IMR-90 (cell line): ENCODE measurements at regions not wholly inside any gene's neighbourhood (a gene's known extent, or its start where the extent isn't known, plus 50 kb on each side); places are given as distances from the start of the nearest gene placed in this dataset.

ENCODE experiments used
- ATAC-seq: fragments of 200-7000 bp; cut with Tn5 transposase; 2 replicates; pipeline ENCODE4 v1.9.1; 2020; ENCODE audit warnings: low read depth, mild to moderate bottlenecking, moderate library complexity
- BruUV-seq: library from RNA; stranded (reverse); fragments of 400-500 nt; replicated peaks from 2 replicates; lab custom pipeline; 2021; lab: Mats Ljungman, UMichigan
- CTCF ChIA-PET: fragments of 300-600 bp; formaldehyde crosslinking; extraction: SDS; loops from one replicate; lab custom pipeline; 2021; ENCODE audit warnings: antibody characterized with exemption; lab: Yijun Ruan, JAX
- POLR2A ChIA-PET: fragments of 300-600 bp; sonication (Branson Sonifier 250); formaldehyde crosslinking; loops from one replicate; lab custom pipeline; 2022; ENCODE audit warnings: antibody characterized with exemption; ENCODE audit not compliant: unreplicated experiment; lab: Charles Lee
- DNase-seq: peaks from one replicate; pipeline ENCODE4 v3.0.0; 2013
- H2AFZ ChIP-seq: replicated peaks from 2 replicates; pipeline ENCODE3; 2013; ENCODE audit warnings: low read length, mild to moderate bottlenecking; ENCODE audit not compliant: poor library complexity
- H2AK5ac ChIP-seq: 2 replicates; pipeline ENCODE4 v1.6.1; 2013; ENCODE audit warnings: low read depth, low read length, inconsistent platforms
- H2AK9ac ChIP-seq: replicated peaks from 2 replicates; pipeline ENCODE3; 2013; ENCODE audit warnings: mild to moderate bottlenecking, low read depth, low read length, moderate library complexity; ENCODE audit not compliant: poor library complexity
- H2BK120ac ChIP-seq: 2 replicates; pipeline ENCODE4 v1.6.1; 2013; ENCODE audit warnings: low read depth, low read length, inconsistent platforms
- H2BK15ac ChIP-seq: 3 replicates; pipeline ENCODE4 v1.6.1; 2013; ENCODE audit warnings: low read depth, low read length, inconsistent platforms
- H2BK20ac ChIP-seq: 2 replicates; pipeline ENCODE4 v1.6.1; 2013; ENCODE audit warnings: low read depth, mild to moderate bottlenecking, inconsistent platforms, low read length, moderate library complexity
- H2BK5ac ChIP-seq: 2 replicates; pipeline ENCODE4 v1.6.1; 2013; ENCODE audit warnings: mild to moderate bottlenecking, low read depth, low read length, inconsistent platforms; ENCODE audit not compliant: poor library complexity, severe bottlenecking
- H3K14ac ChIP-seq: replicated peaks from 2 replicates; pipeline ENCODE4 v1.6.1; 2013; ENCODE audit warnings: low read depth, low read length, inconsistent platforms
- H3K18ac ChIP-seq: 2 replicates; pipeline ENCODE4 v1.6.1; 2013; ENCODE audit warnings: low read depth, low read length, control low read depth
- H3K23ac ChIP-seq: 2 replicates; pipeline ENCODE4 v1.6.1; 2013; ENCODE audit warnings: low read depth, low read length, inconsistent platforms
- H3K27ac ChIP-seq: 2 replicates; pipeline ENCODE4 v1.5.1; 2013; ENCODE audit warnings: mild to moderate bottlenecking, control low read depth, low read length; ENCODE audit not compliant: insufficient read depth
- H3K27me3 ChIP-seq: 2 replicates; pipeline ENCODE4 v1.6.1; 2013; ENCODE audit warnings: low read length; ENCODE audit not compliant: control insufficient read depth, insufficient read depth
- H3K36me3 ChIP-seq: 2 replicates; pipeline ENCODE4 v1.6.1; 2013; ENCODE audit warnings: low read length, mixed read lengths; ENCODE audit not compliant: control insufficient read depth, insufficient read depth
- H3K4ac ChIP-seq: 2 replicates; pipeline ENCODE4 v1.6.1; 2013; ENCODE audit warnings: low read depth, low read length, inconsistent platforms
- H3K4me1 ChIP-seq: 2 replicates; pipeline ENCODE4 v1.6.1; 2013; ENCODE audit warnings: low read length, mixed read lengths; ENCODE audit not compliant: control insufficient read depth, insufficient read depth
- H3K4me2 ChIP-seq: 2 replicates; pipeline ENCODE4 v1.6.1; 2013; ENCODE audit warnings: low read depth, mild to moderate bottlenecking, control low read depth, low read length, moderate library complexity
- H3K4me3 ChIP-seq: 2 replicates; pipeline ENCODE4 v1.5.1; 2013; ENCODE audit warnings: low read depth, mild to moderate bottlenecking, control low read depth, low read length, moderate library complexity; ENCODE audit not compliant: insufficient read depth
- H3K56ac ChIP-seq: 2 replicates; pipeline ENCODE4 v1.6.1; 2013; ENCODE audit warnings: low read length, inconsistent platforms; ENCODE audit not compliant: insufficient read depth; ENCODE audit errors: extremely low read depth
- H3K79me1 ChIP-seq, 2 experiments: 2 replicates each; pipeline ENCODE4 v1.6.1; 2013; ENCODE audit warnings: low read length in 2 of 2, inconsistent platforms in 1 of 2, low read depth in 1 of 2
- H3K9ac ChIP-seq: 2 replicates; pipeline ENCODE4 v1.6.1; 2013; ENCODE audit warnings: low read depth, low read length, control low read depth
- H3K9me1 ChIP-seq: 2 replicates; pipeline ENCODE4 v1.6.1; 2013; ENCODE audit warnings: low read length, inconsistent platforms; ENCODE audit not compliant: insufficient read depth
- H3K9me3 ChIP-seq: 2 replicates; pipeline ENCODE4 v1.6.1; 2013; ENCODE audit warnings: low read length; ENCODE audit not compliant: control insufficient read depth, insufficient read depth
- H4K20me1 ChIP-seq: 2 replicates; pipeline ENCODE4 v1.6.1; 2013; ENCODE audit warnings: low read length, inconsistent platforms; ENCODE audit not compliant: insufficient read depth
- H4K5ac ChIP-seq: 2 replicates; pipeline ENCODE4 v1.6.1; 2013; ENCODE audit warnings: mild to moderate bottlenecking, low read depth, low read length, control low read depth
- H4K8ac ChIP-seq, 2 experiments: 2 replicates each; pipeline ENCODE4 v1.6.1; 2013; ENCODE audit warnings: low read depth in 2 of 2, low read length in 2 of 2, control low read depth in 1 of 2, inconsistent platforms in 1 of 2
- H4K91ac ChIP-seq: 2 replicates; pipeline ENCODE4 v1.6.1; 2013; ENCODE audit warnings: low read depth, low read length, inconsistent platforms; ENCODE audit not compliant: insufficient read depth
- BHLHE40 ChIP-seq: fragments of 150-350 bp; IDR thresholded peaks from 2 replicates; pipeline ENCODE4 v1.6.1; 2016; ENCODE audit warnings: mild to moderate bottlenecking, low read depth, low read length
- CEBPB ChIP-seq: IDR thresholded peaks from 2 replicates; pipeline ENCODE4 v1.6.1; 2012; ENCODE audit warnings: low read depth, low read length, improper control_type of control experiment
- CHD1 ChIP-seq: IDR thresholded peaks from 2 replicates; pipeline ENCODE4 v1.6.1; 2012; ENCODE audit warnings: low read depth, low read length, improper control_type of control experiment
- FOS ChIP-seq: fragments of 150-350 bp; IDR thresholded peaks from 2 replicates; pipeline ENCODE4 v1.6.1; 2016; ENCODE audit warnings: low read depth, low read length
- MAFK ChIP-seq: IDR thresholded peaks from 2 replicates; pipeline ENCODE4 v1.6.1; 2012; ENCODE audit warnings: low read depth, low read length, improper control_type of control experiment
- MAZ ChIP-seq: IDR thresholded peaks from 2 replicates; pipeline ENCODE4 v1.6.1; 2012; ENCODE audit warnings: low read depth, mild to moderate bottlenecking, low read length, improper control_type of control experiment, moderate library complexity, borderline replicate concordance
- MXI1 ChIP-seq: IDR thresholded peaks from 2 replicates; pipeline ENCODE4 v1.6.1; 2012; ENCODE audit warnings: low read depth, mild to moderate bottlenecking, low read length, moderate library complexity, borderline replicate concordance
- NFE2L2 ChIP-seq: fragments of 150-350 bp; IDR thresholded peaks from 2 replicates; pipeline ENCODE4 v1.6.1; 2016; ENCODE audit warnings: low read depth, mild to moderate bottlenecking, low read length
- POLR2A ChIP-seq: IDR thresholded peaks from 2 replicates; pipeline ENCODE4 v1.6.1; 2012; ENCODE audit warnings: mild to moderate bottlenecking, low read depth, low read length
- RAD21 ChIP-seq: IDR thresholded peaks from 2 replicates; pipeline ENCODE4 v1.6.1; 2012; ENCODE audit warnings: low read length, improper control_type of control experiment
- RCOR1 ChIP-seq: IDR thresholded peaks from 2 replicates; pipeline ENCODE4 v1.6.1; 2012; ENCODE audit warnings: mild to moderate bottlenecking, low read length, improper control_type of control experiment; ENCODE audit not compliant: insufficient replicate concordance
- RFX5 ChIP-seq: IDR thresholded peaks from 2 replicates; pipeline ENCODE4 v1.8.0; 2012; ENCODE audit warnings: low read depth, mild to moderate bottlenecking, low read length, moderate library complexity
- SMC3 ChIP-seq: fragments of 150-350 bp; IDR thresholded peaks from 2 replicates; pipeline ENCODE4 v1.6.1; 2016; ENCODE audit warnings: low read depth, mild to moderate bottlenecking, antibody characterized with exemption, low read length, moderate library complexity
- WGBS, 2 experiments: methylation state at CpG; one replicate each; pipeline versions ENCODE4 v1.1.5 to v1.1.7; 2013; ENCODE audit warnings: missing lambda C conversion rate in 2 of 2; ENCODE audit not compliant: insufficient read length in 1 of 2; ENCODE audit errors: extremely low coverage in 2 of 2; 5-methylcytosine and 5-hydroxymethylcytosine counted together
- dilution Hi-C: fragments of 300-500 bp; cut with HindIII; formaldehyde crosslinking; loops from one replicate; pipeline ENCODE4 v1.14.3; 2018; ENCODE audit warnings: low sequenced_read_pairs; ENCODE audit not compliant: unreplicated experiment
- in situ Hi-C: fragments of 300-500 bp; cut with MboI; formaldehyde crosslinking; loops from 3 replicates; pipeline ENCODE4 v1.14.3; 2019; ENCODE audit warnings: low sequenced_read_pairs, inconsistent platforms, mixed read lengths
- intact Hi-C: fragments of 100-400 bp; cut with micrococcal nuclease; formaldehyde crosslinking; loops from 2 replicates; pipeline ENCODE4 v1.10.0; 2022
- TF ChIP-seq, protein P1 (sequence below): fragments of 150-350 bp; IDR thresholded peaks from 2 replicates; pipeline ENCODE4 v1.6.1; 2017; ENCODE audit warnings: mild to moderate bottlenecking, antibody characterized with exemption, low read length, low read depth
- TF ChIP-seq, protein P2 (sequence below): fragments of 150-350 bp; IDR thresholded peaks from 2 replicates; pipeline ENCODE4 v1.6.1; 2016; ENCODE audit warnings: low read depth, mild to moderate bottlenecking, low read length, moderate library complexity, borderline replicate concordance
- TF ChIP-seq, protein P3 (sequence below): conservative IDR thresholded peaks from 2 replicates; pipeline ENCODE4 v1.5.1; 2012; ENCODE audit warnings: mild to moderate bottlenecking, low read depth, low read length, improper control_type of control experiment

DNA sequence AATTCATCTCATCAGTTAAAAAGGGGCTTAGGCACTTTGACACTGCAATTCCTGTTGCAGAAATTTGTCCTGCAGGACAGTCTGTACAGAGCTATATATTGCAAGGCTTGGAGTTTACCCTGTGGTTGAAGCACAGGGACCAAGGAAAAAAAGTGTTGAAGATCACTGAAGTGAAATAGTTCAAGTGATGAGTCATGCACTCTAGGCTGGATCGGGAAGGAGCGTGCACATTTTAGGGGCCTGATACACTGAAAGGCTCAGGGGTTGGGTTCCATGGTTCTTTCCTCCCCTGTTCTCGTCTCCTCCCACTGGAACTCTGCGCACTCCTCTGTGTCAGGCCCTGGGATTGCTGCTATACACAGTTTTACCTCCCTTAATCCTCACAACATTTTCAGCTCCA lies 104.9 kb upstream of the ARMCX2 start:
- Histone ChIP-seq H3K18ac (no peak overlapping the region), H4K5ac (no peak overlapping the region), H4K8ac (no peak overlapping the region), H2AK5ac (no peak overlapping the region), H3K9me1 (no peaks in the 10 kb centered on the region), H3K36me3 (no peaks in the 10 kb centered on the region), H3K56ac (no peak overlapping the region), H3K27ac (no peak overlapping the region), H3K4me1 (no peaks in the 10 kb centered on the region), H2BK20ac (no peak overlapping the region), H2AFZ (no peak overlapping the region), H3K14ac (no peak overlapping the region), H3K4me2 (no peak overlapping the region), H3K23ac (no peak overlapping the region), H4K91ac (no peak overlapping the region), H2AK9ac (no peak overlapping the region), H3K4ac (no peak overlapping the region), H3K9ac (no peak overlapping the region), H3K9me3 (no peaks in the 10 kb centered on the region), H3K79me1 (no peaks in the 10 kb centered on the region), H4K20me1 (no peaks in the 10 kb centered on the region), H2BK120ac (no peak overlapping the region), H3K4me3 (no peak overlapping the region), H3K27me3 (no peaks in the 10 kb centered on the region), H2BK5ac (no peak overlapping the region), H2BK15ac (no peak overlapping the region)
- WGBS, 2 experiments = 82% methylated on average over 3 of the region's 4 CpGs; no CpG with 5 or more reads in 1 of the 2 experiments
- DNase-seq (no peak), ATAC-seq (no peak)
- no TSS peak for BruUV-seq
- in situ Hi-C loops (no loop called here), intact Hi-C loops (no loop called here), dilution Hi-C loops (no loop called here)
- TF ChIP-seq BHLHE40 (no peak), MAZ (no peak), SMC3 (no peak), NFE2L2 (no peak), MXI1 (no peak), FOS (no peak), RFX5 (no peak), CHD1 (no peak), MAFK (no peak), RCOR1 (no peak), RAD21 (no peak), CEBPB (no peak), POLR2A (no peak)
- TF ChIP-seq, protein P1, sequence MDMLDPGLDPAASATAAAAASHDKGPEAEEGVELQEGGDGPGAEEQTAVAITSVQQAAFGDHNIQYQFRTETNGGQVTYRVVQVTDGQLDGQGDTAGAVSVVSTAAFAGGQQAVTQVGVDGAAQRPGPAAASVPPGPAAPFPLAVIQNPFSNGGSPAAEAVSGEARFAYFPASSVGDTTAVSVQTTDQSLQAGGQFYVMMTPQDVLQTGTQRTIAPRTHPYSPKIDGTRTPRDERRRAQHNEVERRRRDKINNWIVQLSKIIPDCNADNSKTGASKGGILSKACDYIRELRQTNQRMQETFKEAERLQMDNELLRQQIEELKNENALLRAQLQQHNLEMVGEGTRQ = no peak
- TF ChIP-seq, protein P2, sequence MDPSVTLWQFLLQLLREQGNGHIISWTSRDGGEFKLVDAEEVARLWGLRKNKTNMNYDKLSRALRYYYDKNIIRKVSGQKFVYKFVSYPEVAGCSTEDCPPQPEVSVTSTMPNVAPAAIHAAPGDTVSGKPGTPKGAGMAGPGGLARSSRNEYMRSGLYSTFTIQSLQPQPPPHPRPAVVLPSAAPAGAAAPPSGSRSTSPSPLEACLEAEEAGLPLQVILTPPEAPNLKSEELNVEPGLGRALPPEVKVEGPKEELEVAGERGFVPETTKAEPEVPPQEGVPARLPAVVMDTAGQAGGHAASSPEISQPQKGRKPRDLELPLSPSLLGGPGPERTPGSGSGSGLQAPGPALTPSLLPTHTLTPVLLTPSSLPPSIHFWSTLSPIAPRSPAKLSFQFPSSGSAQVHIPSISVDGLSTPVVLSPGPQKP = no peak
- TF ChIP-seq, protein P3, sequence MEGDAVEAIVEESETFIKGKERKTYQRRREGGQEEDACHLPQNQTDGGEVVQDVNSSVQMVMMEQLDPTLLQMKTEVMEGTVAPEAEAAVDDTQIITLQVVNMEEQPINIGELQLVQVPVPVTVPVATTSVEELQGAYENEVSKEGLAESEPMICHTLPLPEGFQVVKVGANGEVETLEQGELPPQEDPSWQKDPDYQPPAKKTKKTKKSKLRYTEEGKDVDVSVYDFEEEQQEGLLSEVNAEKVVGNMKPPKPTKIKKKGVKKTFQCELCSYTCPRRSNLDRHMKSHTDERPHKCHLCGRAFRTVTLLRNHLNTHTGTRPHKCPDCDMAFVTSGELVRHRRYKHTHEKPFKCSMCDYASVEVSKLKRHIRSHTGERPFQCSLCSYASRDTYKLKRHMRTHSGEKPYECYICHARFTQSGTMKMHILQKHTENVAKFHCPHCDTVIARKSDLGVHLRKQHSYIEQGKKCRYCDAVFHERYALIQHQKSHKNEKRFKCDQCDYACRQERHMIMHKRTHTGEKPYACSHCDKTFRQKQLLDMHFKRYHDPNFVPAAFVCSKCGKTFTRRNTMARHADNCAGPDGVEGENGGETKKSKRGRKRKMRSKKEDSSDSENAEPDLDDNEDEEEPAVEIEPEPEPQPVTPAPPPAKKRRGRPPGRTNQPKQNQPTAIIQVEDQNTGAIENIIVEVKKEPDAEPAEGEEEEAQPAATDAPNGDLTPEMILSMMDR = no peak
- CTCF ChIA-PET = no interaction called here
- POLR2A ChIA-PET = no interaction called here
